ENCODE measurements at regions not wholly inside any gene's neighbourhood (a gene's known extent, or its start where the extent isn't known, plus 50 kb on each side); places are given as distances from the start of the nearest gene placed in this dataset.

- H3K9me3 Mint-ChIP-seq: no peaks in the 10 kb centered on the region
- TF ChIP-seq CTCF (conservative IDR thresholded peaks at IDR 0.05): no peak
- no peaks in the 10 kb centered on the region for H3K27me3 Mint-ChIP-seq (ENCODE audit: low read depth)
- no peaks in the 10 kb centered on the region for H3K4me1 Mint-ChIP-seq
- no peak overlapping the region for H3K4me3 Mint-ChIP-seq
- no peak overlapping the region for H3K27ac Mint-ChIP-seq (ENCODE audit: unreplicated experiment)
- DNase-seq (ENCODE audit: low read depth, low spot score): no peak
- no peaks in the 10 kb centered on the region for H3K36me3 Mint-ChIP-seq (ENCODE audit: low read depth)
Observed at GRCh38 chr4:162732876-162733275, 433.8 kb downstream of the NAF1 start.

- no peak overlapping the region for H3K27ac Mint-ChIP-seq (ENCODE audit: unreplicated experiment)
Observed at GRCh38 chr4:162727766-162728165, 438.9 kb downstream of the NAF1 start.

GRCh38 chr4:162727232-162727631 lies 439.5 kb downstream of the NAF1 start:
- Mint-ChIP-seq H3K27ac (ENCODE audit: unreplicated experiment) (no peak overlapping the region), H3K27me3 (ENCODE audit: low read depth) (no peaks in the 10 kb centered on the region), H3K4me3 (no peak overlapping the region), H3K9me3 (no peaks in the 10 kb centered on the region), H3K4me1 (no peaks in the 10 kb centered on the region), H3K36me3 (ENCODE audit: low read depth) (no peaks in the 10 kb centered on the region)
- no peak for DNase-seq (ENCODE audit: low read depth, low spot score)
- no peak for TF ChIP-seq CTCF (conservative IDR thresholded peaks at IDR 0.05)

More at GRCh38 chr4:162727766-162728165, 438.9 kb downstream of the NAF1 start:
- Mint-ChIP-seq H3K36me3 (ENCODE audit: low read depth) (no peaks in the 10 kb centered on the region), H3K27me3 (ENCODE audit: low read depth) (no peaks in the 10 kb centered on the region), H3K9me3 (no peaks in the 10 kb centered on the region), H3K4me3 (no peak overlapping the region), H3K4me1 (no peaks in the 10 kb centered on the region)
- no peak for TF ChIP-seq CTCF (conservative IDR thresholded peaks at IDR 0.05)
- DNase-seq (ENCODE audit: low read depth, low spot score): no peak

- no peak for DNase-seq (ENCODE audit: low read depth, low spot score)
- H3K27me3 Mint-ChIP-seq (ENCODE audit: low read depth): no peaks in the 10 kb centered on the region
- peaks cover 14% of the 10 kb centered on the region for H3K9me3 Mint-ChIP-seq
- no peaks in the 10 kb centered on the region for H3K4me1 Mint-ChIP-seq
- H3K4me3 Mint-ChIP-seq: no peak overlapping the region
- no peak overlapping the region for H3K27ac Mint-ChIP-seq (ENCODE audit: unreplicated experiment)
- no peak for TF ChIP-seq CTCF (conservative IDR thresholded peaks at IDR 0.05)
- H3K36me3 Mint-ChIP-seq (ENCODE audit: low read depth): no peaks in the 10 kb centered on the region
Observed at GRCh38 chr4:162715401-162715800, 451.3 kb downstream of the NAF1 start.

- TF ChIP-seq CTCF (conservative IDR thresholded peaks at IDR 0.05): no peak
- H3K9me3 Mint-ChIP-seq: peaks cover 15% of the 10 kb centered on the region
- H3K27ac Mint-ChIP-seq (ENCODE audit: unreplicated experiment): no peak overlapping the region
- no peaks in the 10 kb centered on the region for H3K36me3 Mint-ChIP-seq (ENCODE audit: low read depth)
- no peak overlapping the region for H3K4me3 Mint-ChIP-seq
- DNase-seq (ENCODE audit: low read depth, low spot score): no peak
- no peaks in the 10 kb centered on the region for H3K27me3 Mint-ChIP-seq (ENCODE audit: low read depth)
- no peaks in the 10 kb centered on the region for H3K4me1 Mint-ChIP-seq
Observed at GRCh38 chr4:162707962-162708361, 458.7 kb downstream of the NAF1 start.

- Mint-ChIP-seq H3K27ac (ENCODE audit: unreplicated experiment) (no peak overlapping the region), H3K36me3 (ENCODE audit: low read depth) (no peaks in the 10 kb centered on the region), H3K4me3 (no peak overlapping the region), H3K4me1 (no peaks in the 10 kb centered on the region), H3K27me3 (ENCODE audit: low read depth) (no peaks in the 10 kb centered on the region), H3K9me3 (peaks cover 8% of the 10 kb centered on the region)
- no peak for DNase-seq (ENCODE audit: low read depth, low spot score)
- TF ChIP-seq CTCF (conservative IDR thresholded peaks at IDR 0.05): no peak
Observed at GRCh38 chr4:162706632-162707031, 460.1 kb downstream of the NAF1 start.
